Keratinocyte (primary cell): ENCODE measurements at regions not wholly inside any gene's neighbourhood (a gene's known extent, or its start where the extent isn't known, plus 50 kb on each side); places are given as distances from the start of the nearest gene placed in this dataset.

ENCODE experiments used
- DNase-seq: peaks from one replicate; pipeline ENCODE4 v3.0.0-alpha.2; 2011; ENCODE audit warnings: low read depth, missing footprints, low spot score
- FAIRE-seq: peaks from 2 replicates; lab custom pipeline; 2011; peaks lifted over from hg19 to GRCh38; lab: Jason Lieb, UNC
- H2AFZ ChIP-seq: 2 replicates; pipeline ENCODE4 v1.6.0; 2012; ENCODE audit warnings: low read length, control low read depth, inconsistent platforms; ENCODE audit not compliant: control insufficient read depth
- H3K27ac ChIP-seq: 2 replicates; pipeline ENCODE4 v1.5.1; 2011; ENCODE audit warnings: low read length; ENCODE audit not compliant: control insufficient read depth, insufficient read depth
- H3K27me3 ChIP-seq: 3 replicates; pipeline ENCODE4 v1.6.0; 2011; ENCODE audit warnings: low read length; ENCODE audit not compliant: control insufficient read depth, insufficient read depth; ENCODE audit errors: extremely low read depth
- H3K36me3 ChIP-seq, 2 experiments: 2 replicates in 1 of 2; 3 replicates in 1 of 2; pipeline ENCODE4 v1.5.1; 2011; ENCODE audit warnings: low read length in 2 of 2, mild to moderate bottlenecking in 1 of 2; ENCODE audit not compliant: control insufficient read depth in 2 of 2, insufficient read depth in 2 of 2; ENCODE audit errors: extremely low read depth in 1 of 2
- H3K4me1 ChIP-seq: 3 replicates; pipeline ENCODE4 v1.5.1; 2011; ENCODE audit warnings: low read length; ENCODE audit not compliant: control insufficient read depth, insufficient read depth; ENCODE audit errors: extremely low read depth
- H3K4me2 ChIP-seq: 3 replicates; pipeline ENCODE4 v1.6.0; 2011; ENCODE audit warnings: low read depth, low read length; ENCODE audit not compliant: control insufficient read depth, insufficient read depth; ENCODE audit errors: extremely low read depth
- H3K4me3 ChIP-seq, 3 experiments: fragments of 200-600 bp in 1 of 3; sonication (generic) in 1 of 3; 2 replicates in 2 of 3; 3 replicates in 1 of 3; pipeline ENCODE4 v1.5.1; 2011 to 2016; ENCODE audit warnings: low read length in 3 of 3, mild to moderate bottlenecking in 3 of 3, control low read depth in 2 of 3, inconsistent platforms in 1 of 3, low read depth in 1 of 3, mixed read lengths in 1 of 3, mixed run types in 1 of 3, moderate library complexity in 1 of 3; ENCODE audit not compliant: control insufficient read depth in 2 of 3, insufficient read depth in 2 of 3; ENCODE audit errors: extremely low read depth in 1 of 3
- H3K79me2 ChIP-seq: 2 replicates; pipeline ENCODE4 v1.6.0; 2012; ENCODE audit warnings: low read length; ENCODE audit not compliant: control insufficient read depth, insufficient read depth
- H3K9ac ChIP-seq: 3 replicates; pipeline ENCODE4 v1.6.0; 2011; ENCODE audit warnings: low read length; ENCODE audit not compliant: control insufficient read depth, insufficient read depth; ENCODE audit errors: extremely low read depth
- H3K9me1 ChIP-seq: 3 replicates; pipeline ENCODE4 v1.6.0; 2011; ENCODE audit warnings: low read length; ENCODE audit not compliant: control insufficient read depth, insufficient read depth; ENCODE audit errors: extremely low read depth
- H3K9me3 ChIP-seq: 2 replicates; pipeline ENCODE4 v1.5.1; 2012; ENCODE audit warnings: low read depth, low read length; ENCODE audit not compliant: control insufficient read depth
- H4K20me1 ChIP-seq: 3 replicates; pipeline ENCODE4 v1.6.0; 2011; ENCODE audit warnings: low read length; ENCODE audit not compliant: control insufficient read depth, insufficient read depth; ENCODE audit errors: extremely low read depth
- EZH2 ChIP-seq: IDR thresholded peaks from one replicate; pipeline ENCODE4 v1.6.1; 2012; ENCODE audit warnings: inconsistent platforms, mild to moderate bottlenecking, low read length, moderate library complexity
- dilution Hi-C: fragments of 300-500 bp; cut with MboI; formaldehyde crosslinking; loops from one replicate; pipeline ENCODE4 v1.7.0; 2020; ENCODE audit warnings: low sequenced_read_pairs; ENCODE audit not compliant: extremely low pct_ligation_motif_present
- TF ChIP-seq, protein P1 (sequence below), 3 experiments: IDR thresholded peaks in 1 of 3; conservative IDR thresholded peaks in 1 of 3; optimal IDR thresholded peaks in 1 of 3; 2 replicates in 2 of 3; 3 replicates in 1 of 3; pipeline versions ENCODE3 to v1.5.1; 2011; ENCODE audit warnings: low read length in 3 of 3, mild to moderate bottlenecking in 3 of 3, moderate library complexity in 2 of 3, control low read depth in 1 of 3, inconsistent platforms in 1 of 3; ENCODE audit not compliant: insufficient read depth in 2 of 3; ENCODE audit errors: extremely low read depth in 1 of 3

DNA sequence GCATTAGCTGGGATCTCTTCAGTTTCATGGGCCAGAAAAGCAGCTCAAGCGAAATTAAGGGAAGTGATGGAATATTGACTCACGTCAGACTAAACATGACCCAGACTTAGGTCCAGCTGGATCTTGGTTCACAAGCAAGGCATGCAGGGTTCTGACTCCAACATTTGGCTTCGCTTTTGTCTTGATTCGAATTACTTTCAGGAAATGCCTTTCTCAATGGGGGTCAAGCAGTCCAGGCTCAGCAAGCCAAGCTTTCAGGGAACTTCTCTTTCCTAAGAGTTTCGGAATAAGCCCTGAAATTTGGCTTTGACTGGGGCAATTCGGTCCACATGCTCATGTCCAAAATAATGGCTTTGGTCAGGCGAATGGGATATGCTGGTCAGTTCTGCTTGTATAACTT is 678.7 kb upstream of the TMEM132C start:
- H3K9ac ChIP-seq = no peak overlapping the region
- H3K27me3 ChIP-seq = no peaks in the 10 kb centered on the region
- dilution Hi-C loops = no loop called here
- no peak overlapping the region for H3K27ac ChIP-seq
- H2AFZ ChIP-seq = no peak overlapping the region
- no peaks in the 10 kb centered on the region for H3K4me1 ChIP-seq
- FAIRE-seq = no peak
- TF ChIP-seq EZH2 = no peak
- TF ChIP-seq, protein P1, sequence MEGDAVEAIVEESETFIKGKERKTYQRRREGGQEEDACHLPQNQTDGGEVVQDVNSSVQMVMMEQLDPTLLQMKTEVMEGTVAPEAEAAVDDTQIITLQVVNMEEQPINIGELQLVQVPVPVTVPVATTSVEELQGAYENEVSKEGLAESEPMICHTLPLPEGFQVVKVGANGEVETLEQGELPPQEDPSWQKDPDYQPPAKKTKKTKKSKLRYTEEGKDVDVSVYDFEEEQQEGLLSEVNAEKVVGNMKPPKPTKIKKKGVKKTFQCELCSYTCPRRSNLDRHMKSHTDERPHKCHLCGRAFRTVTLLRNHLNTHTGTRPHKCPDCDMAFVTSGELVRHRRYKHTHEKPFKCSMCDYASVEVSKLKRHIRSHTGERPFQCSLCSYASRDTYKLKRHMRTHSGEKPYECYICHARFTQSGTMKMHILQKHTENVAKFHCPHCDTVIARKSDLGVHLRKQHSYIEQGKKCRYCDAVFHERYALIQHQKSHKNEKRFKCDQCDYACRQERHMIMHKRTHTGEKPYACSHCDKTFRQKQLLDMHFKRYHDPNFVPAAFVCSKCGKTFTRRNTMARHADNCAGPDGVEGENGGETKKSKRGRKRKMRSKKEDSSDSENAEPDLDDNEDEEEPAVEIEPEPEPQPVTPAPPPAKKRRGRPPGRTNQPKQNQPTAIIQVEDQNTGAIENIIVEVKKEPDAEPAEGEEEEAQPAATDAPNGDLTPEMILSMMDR (optimal IDR thresholded peaks at IDR 0.05 in 1 of 3, IDR thresholded peaks at IDR 0.05 in 1 of 3, conservative IDR thresholded peaks at IDR 0.05 in 1 of 3; ENCODE audit: extremely low read depth in 1 of 3, insufficient read depth in 2 of 3, low read length in 3 of 3) = no peak
- no peaks in the 10 kb centered on the region for H3K9me3 ChIP-seq
- H3K9me1 ChIP-seq = no peaks in the 10 kb centered on the region
- no peak overlapping the region for H3K4me2 ChIP-seq
- no peaks in the 10 kb centered on the region for H3K79me2 ChIP-seq
- no peaks in the 10 kb centered on the region for H3K36me3 ChIP-seq
- no peak overlapping the region for H3K4me3 ChIP-seq
- DNase-seq = no peak
- H4K20me1 ChIP-seq = no peaks in the 10 kb centered on the region

DNA sequence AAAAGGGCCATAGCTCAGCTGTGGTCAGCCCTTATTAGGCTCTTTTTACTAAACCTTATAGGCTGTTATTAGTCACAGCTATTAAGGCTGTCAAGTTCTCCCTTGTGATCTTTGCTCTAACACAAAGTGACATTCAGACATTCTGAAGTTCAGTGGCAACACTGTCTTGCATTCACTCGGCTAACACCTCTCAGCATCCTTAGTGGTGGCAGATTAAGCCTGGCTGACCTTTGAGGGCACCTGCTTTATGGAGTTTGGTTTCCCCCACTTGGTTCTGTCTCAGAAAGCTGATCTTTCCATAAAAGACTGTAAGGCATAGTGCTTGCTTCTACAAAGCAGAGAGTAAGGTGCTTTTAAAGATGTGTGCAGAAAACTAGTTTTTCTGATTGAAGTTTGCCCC is 677.4 kb upstream of the TMEM132C start:
- H3K9ac ChIP-seq = no peak overlapping the region
- no peaks in the 10 kb centered on the region for H3K9me1 ChIP-seq
- no peak for FAIRE-seq
- H2AFZ ChIP-seq = no peak overlapping the region
- no peaks in the 10 kb centered on the region for H3K79me2 ChIP-seq
- dilution Hi-C loops = no loop called here
- no peaks in the 10 kb centered on the region for H4K20me1 ChIP-seq
- TF ChIP-seq EZH2 = no peak
- TF ChIP-seq, protein P1 (optimal IDR thresholded peaks at IDR 0.05 in 1 of 3, IDR thresholded peaks at IDR 0.05 in 1 of 3, conservative IDR thresholded peaks at IDR 0.05 in 1 of 3; ENCODE audit: extremely low read depth in 1 of 3, insufficient read depth in 2 of 3, low read length in 3 of 3) = no peak
- H3K4me2 ChIP-seq = no peak overlapping the region
- no peak overlapping the region for H3K4me3 ChIP-seq
- no peaks in the 10 kb centered on the region for H3K9me3 ChIP-seq
- no peaks in the 10 kb centered on the region for H3K27me3 ChIP-seq
- H3K36me3 ChIP-seq = no peaks in the 10 kb centered on the region
- DNase-seq = no peak
- no peak overlapping the region for H3K27ac ChIP-seq
- H3K4me1 ChIP-seq = no peaks in the 10 kb centered on the region
